ENCODE measurements at regions not wholly inside any gene's neighbourhood (a gene's known extent, or its start where the extent isn't known, plus 50 kb on each side); places are given as distances from the start of the nearest gene placed in this dataset.

DNA sequence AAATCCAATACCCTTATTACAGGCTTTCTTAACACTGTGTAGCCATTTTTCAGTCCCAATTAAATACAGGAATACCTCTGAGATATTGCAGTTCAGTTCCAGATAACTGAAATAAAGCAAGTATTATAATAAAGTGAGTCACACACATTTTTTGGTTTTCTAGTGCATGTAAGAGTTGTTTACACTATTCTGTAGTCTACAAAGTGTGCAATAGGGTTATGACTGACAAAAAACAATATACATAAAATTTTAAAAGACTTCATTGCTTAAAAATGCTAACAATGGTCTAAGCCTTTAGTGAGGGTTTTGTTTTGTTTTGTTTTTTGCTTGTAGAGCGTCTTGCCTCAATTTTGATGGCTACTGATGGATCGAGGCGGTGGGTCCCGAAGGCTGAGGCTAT, 434.4 kb upstream of the NBEA start:
- dilution Hi-C loops (cut with MboI; ENCODE audit: extremely low pct_ligation_motif_present, low sequenced_read_pairs) (no loop called here), intact Hi-C loops (cut with micrococcal nuclease) (no loop called here)
- no peak for FAIRE-seq
- Histone ChIP-seq H3K4me3 (replicated peaks in 1 of 3; ENCODE audit: insufficient read depth in 1 of 3, low read depth in 1 of 3, low read length in 3 of 3) (no peak overlapping the region), H3K4me2 (ENCODE audit: insufficient read depth, low read length) (no peak overlapping the region), H3K36me3 (ENCODE audit: control insufficient read depth in 2 of 2, extremely low read depth in 1 of 2, insufficient read depth in 2 of 2, low read length in 2 of 2) (no peaks in the 10 kb centered on the region), H4K20me1 (replicated peaks; ENCODE audit: control insufficient read depth, extremely low read depth, insufficient read depth, low read length) (no peaks in the 10 kb centered on the region), H3K9me1 (replicated peaks; ENCODE audit: control insufficient read depth, extremely low read depth, insufficient read depth, low read length) (no peaks in the 10 kb centered on the region), H3K27me3 (ENCODE audit: control insufficient read depth in 2 of 2, insufficient read depth in 2 of 2, low read length in 2 of 2) (no peaks in the 10 kb centered on the region), H3K79me2 (ENCODE audit: control insufficient read depth, insufficient read depth, low read length) (no peaks in the 10 kb centered on the region), H3K9me3 (replicated peaks; ENCODE audit: control insufficient read depth, insufficient read depth, low read length) (no peaks in the 10 kb centered on the region), H3K4me1 (ENCODE audit: control insufficient read depth, extremely low read depth, insufficient read depth, low read length) (no peaks in the 10 kb centered on the region), H3K27ac (ENCODE audit: insufficient read depth, low read depth, low read length) (no peak overlapping the region), H2AFZ (ENCODE audit: low read depth, low read length) (no peak overlapping the region), H3K9ac (replicated peaks; ENCODE audit: extremely low read depth, insufficient read depth, low read length) (no peak overlapping the region)
- ChIA-PET POLR2A (no interaction called here), CTCF (no interaction called here)
- BruUV-seq (replicated peaks), result no TSS peak
- TF ChIP-seq, protein P1, sequence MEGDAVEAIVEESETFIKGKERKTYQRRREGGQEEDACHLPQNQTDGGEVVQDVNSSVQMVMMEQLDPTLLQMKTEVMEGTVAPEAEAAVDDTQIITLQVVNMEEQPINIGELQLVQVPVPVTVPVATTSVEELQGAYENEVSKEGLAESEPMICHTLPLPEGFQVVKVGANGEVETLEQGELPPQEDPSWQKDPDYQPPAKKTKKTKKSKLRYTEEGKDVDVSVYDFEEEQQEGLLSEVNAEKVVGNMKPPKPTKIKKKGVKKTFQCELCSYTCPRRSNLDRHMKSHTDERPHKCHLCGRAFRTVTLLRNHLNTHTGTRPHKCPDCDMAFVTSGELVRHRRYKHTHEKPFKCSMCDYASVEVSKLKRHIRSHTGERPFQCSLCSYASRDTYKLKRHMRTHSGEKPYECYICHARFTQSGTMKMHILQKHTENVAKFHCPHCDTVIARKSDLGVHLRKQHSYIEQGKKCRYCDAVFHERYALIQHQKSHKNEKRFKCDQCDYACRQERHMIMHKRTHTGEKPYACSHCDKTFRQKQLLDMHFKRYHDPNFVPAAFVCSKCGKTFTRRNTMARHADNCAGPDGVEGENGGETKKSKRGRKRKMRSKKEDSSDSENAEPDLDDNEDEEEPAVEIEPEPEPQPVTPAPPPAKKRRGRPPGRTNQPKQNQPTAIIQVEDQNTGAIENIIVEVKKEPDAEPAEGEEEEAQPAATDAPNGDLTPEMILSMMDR (IDR thresholded peaks at IDR 0.05; ENCODE audit: extremely low read depth in 1 of 2, insufficient read depth in 1 of 2, low read depth in 1 of 2, low read length in 2 of 2), result no peak
- TF ChIP-seq POLR2A (IDR thresholded peaks at IDR 0.05; ENCODE audit: low read depth, low read length), result no peak
- DNase-seq (ENCODE audit: low read depth, low spot score), result no peak

DNA sequence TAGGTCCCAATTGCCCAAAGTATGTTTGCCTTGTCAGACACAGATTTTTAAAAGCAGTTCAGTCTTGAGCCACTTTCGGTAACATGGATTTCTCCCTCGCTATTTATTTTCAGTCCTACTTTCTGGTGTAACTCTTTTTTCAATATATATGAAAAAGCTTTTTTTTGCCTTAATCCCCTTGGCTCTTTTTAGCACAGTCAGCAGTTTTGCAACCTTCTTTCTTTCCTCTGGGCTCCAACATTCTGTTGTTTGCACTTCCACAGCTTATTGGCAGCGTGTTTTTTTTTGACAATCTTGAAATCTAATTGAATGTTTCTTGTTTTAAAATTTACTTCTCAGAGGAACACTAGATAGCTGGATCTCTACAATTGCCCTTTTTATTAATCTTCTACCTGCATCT, 429.3 kb upstream of the NBEA start:
- CTCF ChIA-PET, result interaction anchor here (2.0 kb wide), 1 partner anchor 8 kb away, joined by 4 read pairs; no protein-coding TSS in a partner anchor

More for the DNA sequence above, 429.3 kb upstream of the NBEA start:
- intact Hi-C loops (cut with micrococcal nuclease), result no loop called here
- DNase-seq (ENCODE audit: low read depth, low spot score) (no peak), FAIRE-seq (no peak)
- Histone ChIP-seq H3K9me3 (replicated peaks; ENCODE audit: control insufficient read depth, insufficient read depth, low read length) (no peaks in the 10 kb centered on the region), H3K4me2 (ENCODE audit: insufficient read depth, low read length) (no peak overlapping the region), H3K79me2 (ENCODE audit: control insufficient read depth, insufficient read depth, low read length) (no peaks in the 10 kb centered on the region), H3K27ac (ENCODE audit: insufficient read depth, low read depth, low read length) (no peak overlapping the region), H4K20me1 (replicated peaks; ENCODE audit: control insufficient read depth, extremely low read depth, insufficient read depth, low read length) (no peaks in the 10 kb centered on the region), H3K9me1 (replicated peaks; ENCODE audit: control insufficient read depth, extremely low read depth, insufficient read depth, low read length) (no peaks in the 10 kb centered on the region), H3K9ac (replicated peaks; ENCODE audit: extremely low read depth, insufficient read depth, low read length) (no peak overlapping the region), H2AFZ (ENCODE audit: low read depth, low read length) (no peak overlapping the region), H3K27me3 (ENCODE audit: control insufficient read depth in 2 of 2, insufficient read depth in 2 of 2, low read length in 2 of 2) (no peaks in the 10 kb centered on the region), H3K4me3 (replicated peaks in 1 of 3; ENCODE audit: insufficient read depth in 1 of 3, low read depth in 1 of 3, low read length in 3 of 3) (no peak overlapping the region), H3K36me3 (ENCODE audit: control insufficient read depth in 2 of 2, extremely low read depth in 1 of 2, insufficient read depth in 2 of 2, low read length in 2 of 2) (no peaks in the 10 kb centered on the region), H3K4me1 (ENCODE audit: control insufficient read depth, extremely low read depth, insufficient read depth, low read length) (no peaks in the 10 kb centered on the region)
- dilution Hi-C loops (cut with MboI; ENCODE audit: extremely low pct_ligation_motif_present, low sequenced_read_pairs), result no loop called here
- TF ChIP-seq, protein P1 (IDR thresholded peaks at IDR 0.05; ENCODE audit: extremely low read depth in 1 of 2, insufficient read depth in 1 of 2, low read depth in 1 of 2, low read length in 2 of 2), result no peak
- no peak for TF ChIP-seq JUN (IDR thresholded peaks at IDR 0.05; ENCODE audit: borderline replicate concordance, insufficient read depth, insufficient read length, low read depth)
- TF ChIP-seq POLR2A (IDR thresholded peaks at IDR 0.05; ENCODE audit: low read depth, low read length), result no peak
- TF ChIP-seq FOS (IDR thresholded peaks at IDR 0.05; ENCODE audit: borderline replicate concordance, insufficient read depth, low read length), result no peak
- TF ChIP-seq, protein P2, sequence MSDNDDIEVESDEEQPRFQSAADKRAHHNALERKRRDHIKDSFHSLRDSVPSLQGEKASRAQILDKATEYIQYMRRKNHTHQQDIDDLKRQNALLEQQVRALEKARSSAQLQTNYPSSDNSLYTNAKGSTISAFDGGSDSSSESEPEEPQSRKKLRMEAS (IDR thresholded peaks at IDR 0.05; ENCODE audit: insufficient read depth, insufficient read length), result no peak
- TF ChIP-seq GATA2 (IDR thresholded peaks at IDR 0.05; ENCODE audit: insufficient read depth, insufficient read length, low read depth, low read length), result no peak
- no peak for TF ChIP-seq EZH2 (IDR thresholded peaks at IDR 0.05; ENCODE audit: borderline replicate concordance, low read depth, low read length, severe bottlenecking)
- no peak for TF ChIP-seq MYC (IDR thresholded peaks at IDR 0.05; ENCODE audit: low read depth, low read length)
- TF ChIP-seq POLR2AphosphoS5 (IDR thresholded peaks at IDR 0.05; ENCODE audit: insufficient read depth, low read depth, low read length), result no peak
- POLR2A ChIA-PET, result no interaction called here
- no TSS peak for BruUV-seq (replicated peaks)
